ACHN (cell line): ENCODE measurements at regions not wholly inside any gene's neighbourhood (a gene's known extent, or its start where the extent isn't known, plus 50 kb on each side); places are given as distances from the start of the nearest gene placed in this dataset.
"Not testable (repeated sequence)": the region's sequence is repeated elsewhere in the genome, so short reads cannot be mapped to it uniquely, and the experiment has no call there.

Experiments used
- DNase-seq: peaks from one replicate; pipeline ENCODE4 v3.0.0-alpha.2; 2015
- in situ Hi-C: cut with HindIII; loops from 2 replicates; pipeline ENCODE4 v1.10.0; 2017; ENCODE audit warnings: low sequenced_read_pairs, low pct_ligation_motif_present, low pct_unique_long_range_greater_than_20kb

GRCh38 chr13:44048326-44048725 lies 168.6 kb downstream of the LACC1 start:
- in situ Hi-C loops, result no loop called here
- DNase-seq, result no peak

GRCh38 chr13:44049081-44049945 lies 169.6 kb downstream of the LACC1 start:
- in situ Hi-C loops, result no loop called here
- DNase-seq, result no peak

GRCh38 chr13:44050450-44051063 lies 170.9 kb downstream of the LACC1 start:
- peak; percentile 30 for DNase-seq
- in situ Hi-C loops, result no loop called here

GRCh38 chr13:44051405-44051804 lies 171.7 kb downstream of the LACC1 start:
- no peak for DNase-seq
- in situ Hi-C loops, result no loop called here

GRCh38 chr13:44051918-44052675 lies 172.4 kb downstream of the LACC1 start:
- DNase-seq, result no peak
- in situ Hi-C loops, result no loop called here

- no peak for DNase-seq
- in situ Hi-C loops, result no loop called here
Measured at GRCh38 chr13:44052780-44053184, 173.1 kb downstream of the LACC1 start.

- no peak for DNase-seq
- in situ Hi-C loops, result no loop called here
Measured at GRCh38 chr13:44053208-44053607, 173.5 kb downstream of the LACC1 start.

GRCh38 chr13:44054525-44054924 lies 174.8 kb downstream of the LACC1 start:
- in situ Hi-C loops, result no loop called here
- no peak for DNase-seq

- in situ Hi-C loops, result not testable (repeated sequence)
- peak; percentile 24 for DNase-seq
Measured at GRCh38 chr13:44055681-44056080, 176.0 kb downstream of the LACC1 start.

GRCh38 chr13:44058067-44058466 lies 178.4 kb downstream of the LACC1 start:
- DNase-seq, result no peak
- in situ Hi-C loops, result no loop called here

- DNase-seq, result no peak
- in situ Hi-C loops, result no loop called here
Measured at GRCh38 chr13:44058624-44059215, 179.0 kb downstream of the LACC1 start.

GRCh38 chr13:44061876-44062275 lies 182.2 kb downstream of the LACC1 start:
- in situ Hi-C loops, result no loop called here
- DNase-seq, result no peak

GRCh38 chr13:44063467-44063866 lies 183.8 kb downstream of the LACC1 start:
- in situ Hi-C loops, result no loop called here
- DNase-seq, result no peak

- in situ Hi-C loops, result no loop called here
- no peak for DNase-seq
Measured at GRCh38 chr13:44063881-44064280, 184.2 kb downstream of the LACC1 start.

- no peak for DNase-seq
- in situ Hi-C loops, result no loop called here
Measured at GRCh38 chr13:44064357-44064756, 184.7 kb downstream of the LACC1 start.

- DNase-seq, result no peak
- in situ Hi-C loops, result no loop called here
Measured at GRCh38 chr13:44068169-44068568, 188.5 kb downstream of the LACC1 start.

GRCh38 chr13:44068737-44069136 lies 189.0 kb downstream of the LACC1 start:
- in situ Hi-C loops, result no loop called here

GRCh38 chr13:44072536-44072935 lies 192.8 kb downstream of the LACC1 start:
- DNase-seq, result no peak
- in situ Hi-C loops, result no loop called here

More at GRCh38 chr13:44068737-44069136, 189.0 kb downstream of the LACC1 start:
- DNase-seq, result peak; percentile 38

GRCh38 chr13:44074611-44075010 lies 194.9 kb downstream of the LACC1 start:
- in situ Hi-C loops, result no loop called here

More at GRCh38 chr13:44074611-44075010, 194.9 kb downstream of the LACC1 start:
- DNase-seq, result no peak
